ENCODE measurements at regions not wholly inside any gene's neighbourhood (a gene's known extent, or its start where the extent isn't known, plus 50 kb on each side); places are given as distances from the start of the nearest gene placed in this dataset.

GRCh38 chr21:35399002-35399530 is 350.0 kb upstream of the RUNX1 start (continued):
- TF ChIP-seq REST (IDR thresholded peaks at IDR 0.05; ENCODE audit: low read depth, low read length) (no peak), TEAD4 (IDR thresholded peaks at IDR 0.05; ENCODE audit: borderline replicate concordance, insufficient read depth) (no peak), CTCF (IDR thresholded peaks at IDR 0.05) (no peak)

GRCh38 chr21:35398346-35398982 is 349.4 kb upstream of the RUNX1 start:
- no peak for TF ChIP-seq ELF1 (IDR thresholded peaks at IDR 0.05)
- 0 out of 4 replicates have a peak, but pooled peaks of 1 of the 2 experiments have one; percentile 5 for TF ChIP-seq EP300 (IDR thresholded peaks at IDR 0.05; ENCODE audit: borderline replicate concordance in 1 of 2, low read depth in 1 of 2, low read length in 1 of 2)
- H3K4me2 ChIP-seq, result peak overlapping the region; percentile 65
- peaks cover 0 to 9% of the 10 kb centered on the region in 2 experiments; a peak in 2 of 4 replicates for H3K4me1 ChIP-seq (ENCODE audit: control insufficient read depth in 1 of 2, insufficient read depth in 2 of 2, low read depth in 1 of 2, low read length in 1 of 2)
- H3K4me3 ChIP-seq (ENCODE audit: low read depth in 2 of 2, low read length in 1 of 2), result peak overlapping the region; percentile 6 to 21; a peak in 2 of 4 replicates
- no peaks in the 10 kb centered on the region for H4K20me1 ChIP-seq (ENCODE audit: insufficient read depth)
- no peaks in the 10 kb centered on the region for H3K9me2 ChIP-seq
- CTCF ChIA-PET, result interaction anchor here (1.1 kb wide), 1 partner anchor 630 kb away, joined by 4 read pairs; no protein-coding TSS in a partner anchor
- H3K27me3 ChIP-seq (ENCODE audit: insufficient read depth), result no peaks in the 10 kb centered on the region
- H3F3A ChIP-seq (replicated peaks; ENCODE audit: insufficient read depth), result peaks cover 8% of the 10 kb centered on the region
- peak overlapping the region; percentile 60 to 63 for H3K27ac ChIP-seq (ENCODE audit: low read depth in 2 of 2, low read length in 1 of 2)
- H3K36me3 ChIP-seq (replicated peaks in 1 of 2; ENCODE audit: control insufficient read depth in 1 of 2, insufficient read depth in 2 of 2, low read length in 1 of 2), result no peaks in the 10 kb centered on the region
- POLR2A ChIA-PET, result no interaction called here
- H2AFZ ChIP-seq (ENCODE audit: low read depth), result peak overlapping the region; percentile 82
- no peaks in the 10 kb centered on the region for H3K79me2 ChIP-seq (ENCODE audit: insufficient read depth)
- H3K9me3 ChIP-seq, result no peaks in the 10 kb centered on the region
- DNase-seq, result no peak
- peak overlapping the region; percentile 42 for H3K9ac ChIP-seq

- 78% methylated on average over 3 of the region's 3 CpGs for WGBS (ENCODE audit: low lambda C conversion rate)
- Histone ChIP-seq H3K27ac (ENCODE audit: low read depth in 2 of 2, low read length in 1 of 2) (peak overlapping the region in 1 of 2 experiments; percentile 63; a peak in 1 of 4 replicates), H2AFZ (ENCODE audit: low read depth) (peak overlapping the region; percentile 37; the same call in 1 of the 2 replicates), H3K4me1 (ENCODE audit: control insufficient read depth in 1 of 2, insufficient read depth in 2 of 2, low read depth in 1 of 2, low read length in 1 of 2) (peaks cover 0 to 9% of the 10 kb centered on the region in 2 experiments; a peak in 2 of 4 replicates), H3K36me3 (replicated peaks in 1 of 2; ENCODE audit: control insufficient read depth in 1 of 2, insufficient read depth in 2 of 2, low read length in 1 of 2) (no peaks in the 10 kb centered on the region), H3K4me2 (no peak overlapping the region), H3K9me3 (no peaks in the 10 kb centered on the region), H3K79me2 (ENCODE audit: insufficient read depth) (no peaks in the 10 kb centered on the region), H3K4me3 (ENCODE audit: low read depth in 2 of 2, low read length in 1 of 2) (no peak overlapping the region; a peak in 1 of 4 replicates), H3F3A (replicated peaks; ENCODE audit: insufficient read depth) (peaks cover 8% of the 10 kb centered on the region), H3K27me3 (ENCODE audit: insufficient read depth) (no peaks in the 10 kb centered on the region), H3K9me2 (no peaks in the 10 kb centered on the region), H4K20me1 (ENCODE audit: insufficient read depth) (no peaks in the 10 kb centered on the region), H3K9ac (no peak overlapping the region)
- ChIA-PET CTCF (interaction anchor here (1.1 kb wide), 1 partner anchor 630 kb away, joined by 4 read pairs; no protein-coding TSS in a partner anchor), POLR2A (no interaction called here)
- DNase-seq, result no peak
- no peak for TF ChIP-seq ELF1 (IDR thresholded peaks at IDR 0.05)
- TF ChIP-seq REST (IDR thresholded peaks at IDR 0.05; ENCODE audit: low read depth, low read length), result no peak
- TF ChIP-seq RAD21 (IDR thresholded peaks at IDR 0.05; ENCODE audit: low read length), result no peak
- no peak for TF ChIP-seq TAF1 (IDR thresholded peaks at IDR 0.05; ENCODE audit: borderline replicate concordance, low read depth, low read length)
- TF ChIP-seq MXI1 (IDR thresholded peaks at IDR 0.05; ENCODE audit: low read depth, low read length), result no peak
- no peak for TF ChIP-seq RCOR1 (IDR thresholded peaks at IDR 0.05; ENCODE audit: low read length)
- no peak for TF ChIP-seq GATA2 (CRISPR knock-in tag; IDR thresholded peaks at IDR 0.05)
- no peak for TF ChIP-seq CHD2 (IDR thresholded peaks at IDR 0.05; ENCODE audit: low read length, partially characterized antibody)
- TF ChIP-seq RFX5 (IDR thresholded peaks at IDR 0.05; ENCODE audit: low read length), result no peak
- no peak for TF ChIP-seq FOSL2 (IDR thresholded peaks at IDR 0.05; ENCODE audit: borderline replicate concordance, low read depth)
- TF ChIP-seq NRF1 (IDR thresholded peaks at IDR 0.05; ENCODE audit: low read depth, low read length), result no peak
- TF ChIP-seq YY1 (IDR thresholded peaks at IDR 0.05; ENCODE audit: low read depth), result no peak
Observed at GRCh38 chr21:35397781-35398180, 348.7 kb upstream of the RUNX1 start.

Measured in SK-N-SH (cell line).